HG03442 (cell line): ENCODE measurements at regions not wholly inside any gene's neighbourhood (a gene's known extent, or its start where the extent isn't known, plus 50 kb on each side); places are given as distances from the start of the nearest gene placed in this dataset.

Source experiments
- ATAC-seq: cut with Tn5 transposase; IDR thresholded peaks from one replicate; pipeline ENCODE4 v1.9.1; 2021; ENCODE audit warnings: mild to moderate bottlenecking, moderate library complexity; ENCODE audit not compliant: unreplicated experiment

DNA sequence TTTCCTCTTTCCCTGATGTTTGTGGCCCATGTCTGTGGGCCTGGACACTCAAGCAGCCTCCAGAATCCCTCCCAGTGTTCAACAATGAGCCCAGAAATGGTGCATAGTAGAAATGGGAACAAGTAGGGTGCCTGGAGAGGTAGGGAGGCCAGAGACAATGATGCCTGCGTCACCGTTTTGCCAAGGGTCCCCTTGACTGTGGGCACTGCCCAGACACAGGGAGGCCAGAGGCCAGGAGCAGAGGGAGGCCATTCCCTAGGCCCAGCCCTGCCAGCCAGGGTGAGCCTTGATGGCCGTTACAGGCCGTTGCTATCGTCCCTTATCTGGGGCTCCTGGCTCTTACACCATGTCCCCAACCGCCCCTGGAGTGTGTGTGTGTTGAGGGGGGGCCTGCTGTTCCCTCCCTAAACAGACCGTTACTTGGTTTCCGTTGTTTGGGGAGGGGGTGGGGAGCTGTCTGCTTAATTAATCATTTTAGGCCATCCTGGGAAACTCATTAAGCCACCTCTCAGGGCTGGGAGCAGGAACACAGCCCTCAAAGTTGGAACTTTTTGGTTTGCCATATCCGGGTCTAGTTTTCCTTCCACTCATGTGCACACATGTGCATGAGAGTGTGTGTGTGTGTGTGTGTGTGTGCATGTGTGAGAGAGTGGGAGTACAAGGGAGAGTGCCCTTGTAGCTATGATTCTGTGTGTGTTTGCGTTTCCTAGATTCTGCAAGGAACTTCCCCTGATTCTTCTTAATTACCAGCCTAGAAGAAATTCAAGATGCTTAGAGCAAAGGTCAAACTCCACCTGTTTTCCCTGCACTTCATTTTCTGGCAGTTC lies 135.2 kb upstream of the HAAO start:
- no peak for ATAC-seq

DNA sequence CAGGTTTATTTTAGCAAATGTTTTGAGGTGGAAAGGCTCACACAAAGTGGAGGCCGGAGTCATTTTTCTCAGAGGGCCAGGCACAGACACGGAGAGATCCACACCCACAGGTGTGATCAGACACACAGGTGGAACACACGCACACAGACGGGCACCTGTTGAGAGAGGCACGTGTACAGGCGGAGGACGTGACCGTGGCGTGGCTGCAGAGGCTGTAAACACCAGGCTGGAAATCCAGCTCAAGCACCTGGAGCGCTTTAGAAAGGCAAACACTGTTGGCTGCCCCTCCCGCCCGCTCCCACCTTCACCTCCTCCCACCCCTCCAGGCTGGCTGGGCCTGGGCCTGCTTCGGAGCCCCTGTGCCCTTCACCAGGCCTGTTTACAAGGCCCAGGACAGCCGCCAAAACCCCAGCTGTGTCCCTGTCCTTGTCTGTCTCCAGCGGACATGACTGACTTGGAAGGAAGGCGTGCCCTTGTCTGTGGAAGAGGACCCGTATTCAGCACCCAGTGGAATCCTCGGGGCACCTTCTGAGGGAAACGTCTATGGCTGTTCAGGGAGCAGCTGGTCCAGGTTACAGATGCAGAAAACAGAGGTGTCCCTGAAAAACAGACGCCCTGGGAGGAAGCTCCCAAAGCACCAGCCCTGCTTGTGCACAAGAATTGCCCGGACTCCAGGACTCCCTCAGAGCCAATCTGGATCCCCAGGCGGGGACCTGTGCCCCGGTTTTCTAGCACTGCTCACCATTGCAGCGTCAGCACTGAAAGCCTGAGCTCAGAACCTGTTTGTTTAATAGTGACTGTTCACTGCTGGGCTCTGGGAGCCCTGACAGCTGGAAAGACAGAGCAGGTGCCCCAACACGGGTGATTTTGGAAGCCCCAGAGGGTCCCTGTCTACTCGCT lies 134.3 kb upstream of the HAAO start:
- ATAC-seq = no peak

DNA sequence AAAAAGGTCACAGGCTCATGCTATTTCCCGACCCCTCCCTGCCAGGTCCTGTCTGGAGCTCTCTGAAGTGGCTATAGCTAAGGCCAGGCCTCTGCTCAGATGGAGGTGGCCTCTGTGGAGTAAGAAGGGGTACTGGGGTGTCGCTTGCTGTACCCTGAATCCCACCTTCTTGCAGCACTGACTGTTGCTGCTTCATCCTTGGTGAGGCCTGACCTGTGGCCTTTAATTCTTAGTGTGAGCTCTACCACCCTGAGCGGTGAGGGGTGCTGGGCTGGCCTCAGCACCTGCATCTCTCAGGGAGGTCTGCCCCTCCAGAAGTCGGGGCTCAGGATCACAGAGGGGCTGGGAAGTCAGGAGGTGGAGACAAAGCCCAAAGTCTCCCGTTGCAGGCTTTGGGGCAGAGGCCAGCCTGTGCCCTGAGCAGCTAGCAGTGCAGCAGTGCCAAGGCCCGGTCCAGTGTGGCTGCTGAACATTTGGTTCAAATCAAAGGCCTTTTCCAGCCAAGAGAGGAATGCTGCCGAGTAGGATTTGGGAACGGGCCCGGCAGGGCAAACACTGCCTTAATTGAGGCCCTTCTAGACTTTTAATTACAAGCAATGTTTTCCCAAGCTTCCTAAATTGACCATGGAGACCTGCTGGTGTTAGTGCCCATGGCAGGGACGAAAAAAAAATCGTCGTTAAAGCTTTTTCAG lies 133.5 kb upstream of the HAAO start:
- ATAC-seq = no peak

DNA sequence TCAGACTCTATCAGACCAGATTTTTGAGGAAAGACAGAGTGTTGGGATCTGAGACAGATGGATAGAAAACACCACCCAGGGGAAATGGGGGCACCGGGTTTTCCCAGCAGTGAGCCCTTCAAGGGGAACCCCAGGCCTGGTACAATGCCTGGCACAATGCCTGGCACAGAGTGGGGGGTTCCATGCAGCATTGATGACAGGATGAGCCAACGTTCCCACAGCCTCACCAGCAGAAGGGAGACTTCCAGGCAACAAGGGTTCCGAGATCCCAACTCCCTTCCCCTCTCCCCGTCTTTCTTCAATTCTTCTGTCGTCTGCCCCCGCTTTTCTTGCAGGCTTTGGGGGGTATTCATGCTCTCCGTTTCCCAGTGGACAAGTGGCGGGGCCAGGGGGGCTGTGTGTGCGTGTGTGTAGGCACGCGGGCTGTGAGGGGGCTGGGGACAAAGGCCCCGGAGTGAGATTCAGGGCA lies 132.1 kb upstream of the HAAO start:
- ATAC-seq = no peak

DNA sequence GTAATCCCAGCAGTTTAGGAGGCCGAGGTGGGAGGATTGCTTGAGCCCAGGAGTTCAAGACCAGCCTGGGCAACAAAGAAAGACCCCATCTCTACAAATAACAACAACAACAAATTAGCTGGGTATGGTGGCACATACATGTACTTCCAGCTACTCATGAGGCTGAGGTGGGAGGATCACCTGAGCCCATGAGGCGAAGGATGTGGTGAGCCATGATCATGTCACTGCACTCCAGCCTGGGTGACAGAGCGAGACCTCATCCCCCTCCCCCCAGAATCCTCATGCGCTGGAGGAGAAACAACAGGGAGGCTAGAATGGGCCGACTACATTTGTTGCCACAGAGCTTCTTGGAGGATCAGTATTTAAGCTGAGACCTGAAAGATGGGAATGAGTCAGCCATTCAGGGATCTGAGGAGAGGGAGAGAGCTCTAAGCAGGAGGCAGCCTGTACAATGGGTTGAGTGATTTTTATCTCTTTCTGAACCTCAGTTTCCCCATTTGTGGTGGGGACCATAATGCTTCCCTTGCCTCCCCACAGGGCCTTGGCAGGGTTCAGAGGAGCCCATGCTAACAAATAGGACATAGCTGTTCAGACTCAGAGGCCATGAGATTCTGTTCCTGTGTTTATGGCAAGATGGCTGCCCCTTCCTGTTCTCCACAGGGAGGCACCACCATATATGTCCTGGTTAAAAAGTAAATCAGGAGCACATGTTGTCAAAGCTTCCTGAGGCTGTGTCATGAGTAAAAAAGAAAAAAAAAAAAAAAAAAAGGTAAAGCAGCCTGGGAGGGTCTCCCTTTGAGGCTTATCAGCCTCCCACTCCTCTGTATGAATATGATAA lies 131.4 kb upstream of the HAAO start:
- ATAC-seq = no peak

DNA sequence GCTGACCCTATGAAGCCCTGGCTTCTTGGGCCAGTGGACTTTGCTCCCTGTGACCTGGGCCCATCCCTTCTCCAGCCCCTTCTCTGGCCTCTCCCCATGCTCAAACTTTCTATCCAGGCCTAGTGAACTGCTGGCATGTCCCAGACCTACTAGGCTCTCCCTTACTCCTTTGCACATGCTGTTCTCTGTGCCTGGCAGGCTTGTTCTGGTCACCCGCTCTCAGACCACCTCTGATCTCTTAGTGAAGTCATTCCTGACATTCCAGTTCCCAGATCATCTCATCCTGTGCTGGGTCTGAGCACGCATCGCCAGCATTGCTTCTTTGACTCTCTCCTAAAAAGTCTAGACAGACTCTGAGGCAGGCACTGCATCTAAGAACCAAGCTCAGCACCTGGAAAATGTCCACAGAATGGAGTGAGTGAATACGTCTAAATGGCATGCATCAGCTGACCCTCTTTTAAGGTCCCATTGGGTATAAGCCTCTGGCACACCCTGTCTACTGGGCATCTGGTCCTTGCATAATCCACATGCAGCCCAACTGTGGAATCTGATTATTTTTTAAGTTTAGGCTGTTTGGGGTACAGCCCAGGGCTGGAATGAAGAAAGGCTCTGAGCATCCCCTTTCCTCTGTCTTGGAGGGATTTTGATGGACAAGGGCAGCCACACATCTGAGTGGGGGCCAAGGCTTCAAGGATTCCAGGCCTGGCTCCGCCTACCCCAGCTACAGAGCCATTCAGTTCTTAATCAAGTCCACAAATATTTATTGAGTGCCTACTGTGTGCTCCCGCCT lies 130.6 kb upstream of the HAAO start:
- ATAC-seq = no peak

DNA sequence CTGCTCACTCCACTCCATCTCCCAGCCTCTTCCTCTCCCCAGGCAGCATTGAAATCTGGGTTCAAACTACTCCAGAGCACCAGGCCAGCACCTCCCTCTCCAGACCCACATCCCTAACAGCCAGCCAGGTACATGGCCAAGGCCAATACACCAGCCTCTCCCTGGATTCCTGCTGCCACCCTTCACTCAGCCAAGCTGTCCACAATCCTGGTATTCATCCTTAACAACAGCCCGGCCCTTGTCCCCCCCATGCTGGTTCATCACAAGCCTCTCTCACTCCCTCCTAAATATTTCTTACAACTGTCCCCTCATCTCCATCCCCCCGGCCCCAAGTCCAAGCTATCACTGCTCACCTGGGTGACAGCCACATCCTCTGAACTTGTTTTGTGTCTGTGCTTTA lies 129.9 kb upstream of the HAAO start:
- no peak for ATAC-seq

DNA sequence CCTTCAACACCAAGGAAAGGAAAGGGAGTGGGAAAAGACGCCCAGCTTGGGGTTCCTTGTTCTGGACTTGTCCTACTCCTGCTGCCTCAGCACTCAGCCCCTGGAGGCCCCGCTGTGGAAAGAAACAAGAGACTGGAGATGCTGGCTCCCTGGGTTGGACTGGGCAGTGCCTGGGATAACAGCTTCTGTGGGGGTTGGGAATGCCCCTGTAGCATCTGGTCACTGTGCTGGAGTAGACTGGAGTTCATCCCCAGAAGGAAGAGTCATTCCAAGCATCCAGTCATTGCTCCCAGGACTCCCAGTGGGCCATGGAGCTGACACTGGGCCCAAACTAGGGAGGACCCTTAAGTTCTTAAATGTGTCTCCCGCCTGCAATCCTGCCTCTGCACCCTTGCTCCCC lies 129.3 kb upstream of the HAAO start:
- no peak for ATAC-seq

DNA sequence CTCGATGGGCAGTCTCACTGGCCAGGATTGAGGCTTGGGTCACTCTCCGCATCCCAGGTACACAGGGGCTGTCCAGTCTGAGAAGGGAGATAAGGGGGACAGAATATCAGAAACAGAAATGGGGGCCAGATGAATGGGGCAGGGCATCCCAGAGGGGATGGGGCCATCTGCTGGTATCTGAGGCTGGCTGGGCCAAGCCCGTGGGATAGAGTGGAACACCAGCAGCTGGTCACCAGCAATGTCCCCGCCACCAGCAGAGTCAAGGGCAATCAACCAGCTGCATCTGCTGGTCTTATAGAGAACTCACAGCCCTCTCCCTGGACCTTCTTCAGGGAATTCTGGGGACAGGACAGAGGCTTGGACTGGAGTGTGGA lies 128.8 kb upstream of the HAAO start:
- no peak for ATAC-seq

DNA sequence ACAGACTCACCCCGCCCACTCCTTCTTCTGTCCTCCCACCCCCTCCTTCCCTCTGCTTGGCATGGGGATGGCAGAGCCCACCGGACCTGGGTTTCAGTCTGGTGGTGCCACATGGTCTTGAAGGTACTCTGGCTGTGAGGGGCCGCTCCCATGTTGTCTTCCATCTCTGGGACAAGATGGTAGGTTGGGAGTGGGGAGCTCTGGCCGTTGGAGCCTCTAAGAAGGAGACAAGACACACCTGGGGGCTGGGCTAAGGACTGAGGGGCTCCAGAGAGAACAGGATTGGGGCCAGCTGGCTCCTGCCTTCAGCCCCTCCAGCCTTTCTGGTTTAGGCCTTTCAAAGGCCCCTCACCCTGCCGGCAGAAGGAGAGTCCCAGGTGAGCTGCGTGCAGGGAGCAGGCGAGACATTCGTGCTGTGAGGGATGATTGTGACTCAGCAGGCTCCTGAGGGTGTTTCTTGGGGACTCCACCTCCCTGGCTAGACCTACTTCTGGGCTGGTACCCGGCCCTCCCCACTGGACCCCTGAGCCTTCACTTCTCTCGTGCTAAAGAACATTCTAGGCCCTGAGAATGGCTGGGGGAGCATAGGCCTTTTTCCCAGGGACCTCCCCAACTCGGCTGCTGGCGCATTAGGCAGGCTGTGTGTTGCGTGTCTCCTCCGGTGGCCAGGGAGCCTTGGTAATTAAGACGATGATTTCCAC lies 128.2 kb upstream of the HAAO start:
- ATAC-seq = no peak

DNA sequence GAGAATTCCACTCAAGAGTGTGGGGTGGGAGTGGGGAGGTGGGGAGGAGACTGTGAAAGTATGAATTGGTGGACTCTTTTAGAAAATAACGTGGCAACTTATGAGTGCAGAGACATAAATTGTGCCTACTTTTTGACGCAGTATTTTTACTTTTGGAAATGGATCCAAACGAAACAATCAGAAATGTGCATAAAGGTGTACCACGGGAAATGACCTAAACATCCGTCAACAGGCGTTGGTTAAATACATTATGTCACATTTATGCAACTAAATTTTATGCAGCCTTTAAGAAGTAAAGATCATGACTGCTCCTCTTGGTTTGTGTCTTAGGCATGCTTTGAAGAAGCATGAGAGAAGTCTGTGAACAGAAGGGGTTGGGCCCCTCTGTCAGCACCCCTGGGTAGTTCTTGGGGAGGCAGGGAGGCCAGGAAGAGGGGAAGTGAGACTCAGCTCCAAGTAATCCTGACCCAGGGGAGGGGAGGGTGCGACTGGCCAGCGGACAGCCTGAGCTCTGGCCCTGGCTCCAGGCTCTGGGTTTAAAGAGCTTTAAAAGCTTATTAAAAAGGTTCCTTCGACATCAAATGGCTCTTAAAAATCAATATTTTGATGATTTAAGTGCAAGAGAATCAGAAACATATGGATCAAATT lies 126.4 kb upstream of the HAAO start:
- no peak for ATAC-seq

DNA sequence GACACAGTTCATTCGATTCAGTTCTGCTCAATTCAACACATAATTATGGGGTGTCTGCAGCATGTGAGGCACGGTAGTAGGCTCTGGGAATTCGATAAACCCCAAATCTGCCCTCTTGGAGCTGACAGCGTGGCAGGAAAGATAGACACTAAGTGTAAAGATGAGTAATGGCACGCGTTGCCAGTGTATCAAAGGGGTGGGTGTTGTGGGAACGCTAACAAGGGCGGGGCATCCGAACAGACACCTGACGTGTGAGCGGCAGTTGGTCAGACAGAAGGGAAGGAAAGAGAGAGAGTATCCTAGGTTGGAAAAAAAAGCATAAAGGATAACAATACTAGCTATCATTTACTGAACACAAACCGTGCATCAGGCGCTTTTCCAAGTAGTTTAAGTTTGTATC lies 125.7 kb upstream of the HAAO start:
- no peak for ATAC-seq

DNA sequence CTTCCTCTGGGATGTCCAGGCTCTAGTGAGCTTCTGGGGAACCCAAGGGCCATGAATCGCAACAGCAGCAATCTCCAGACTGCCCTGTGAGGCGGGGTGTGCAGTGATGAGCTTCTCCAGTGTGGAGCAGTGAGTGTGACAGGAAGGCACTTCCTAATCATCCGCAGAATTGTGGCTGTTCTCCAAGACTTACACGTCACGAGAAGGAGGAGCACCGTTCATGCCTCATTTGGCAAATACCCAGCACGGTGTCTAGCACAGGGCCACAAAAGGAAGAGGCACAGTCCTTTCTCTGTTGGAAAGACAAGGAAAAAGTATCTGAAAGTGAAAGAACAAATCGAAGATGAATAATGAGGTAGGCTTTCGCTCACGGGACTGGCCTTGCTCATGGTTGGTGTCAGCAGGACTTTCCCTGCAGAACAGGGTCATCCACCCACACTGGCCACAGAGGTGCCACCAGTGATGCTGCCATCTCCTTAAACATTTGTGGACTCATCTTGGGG lies 125.1 kb upstream of the HAAO start:
- ATAC-seq = peak; percentile 45

DNA sequence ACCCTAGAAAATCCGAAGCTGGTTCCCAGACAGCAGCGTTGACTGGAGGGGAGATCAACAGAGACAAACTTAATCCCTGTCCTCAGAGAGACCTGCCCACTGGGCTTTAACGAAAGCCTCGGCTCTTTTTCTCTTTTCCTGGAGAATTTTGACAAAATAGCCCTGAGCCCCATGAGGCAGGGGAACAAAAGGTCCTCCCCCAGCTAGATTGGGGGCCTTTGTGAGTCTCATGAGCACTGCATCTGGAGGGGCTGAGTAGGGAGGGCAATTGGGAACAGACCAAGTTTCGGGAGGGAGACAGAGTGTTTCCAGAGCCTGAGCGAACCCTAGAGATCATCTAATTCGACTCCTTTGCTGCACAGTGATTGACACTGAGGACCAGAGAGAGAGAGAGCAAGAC lies 123.9 kb upstream of the HAAO start:
- ATAC-seq = no peak

DNA sequence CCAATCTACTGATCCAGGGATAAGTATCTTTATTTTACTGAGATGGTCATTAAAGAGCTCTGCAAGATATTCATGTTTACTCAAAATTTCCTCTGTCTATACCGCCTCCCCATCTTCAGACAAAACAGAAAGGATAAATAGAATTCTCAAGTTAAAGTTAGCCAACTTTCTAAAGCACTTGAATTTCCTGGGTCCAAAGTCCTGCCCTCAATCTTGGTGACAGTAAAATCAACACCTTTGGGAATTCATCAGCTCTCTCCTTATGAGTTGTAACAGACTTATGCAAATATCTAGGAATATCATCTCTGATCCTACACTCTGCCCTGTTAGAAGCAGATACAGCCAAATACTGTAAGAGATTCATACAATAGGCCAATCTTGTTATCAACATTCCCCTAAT lies 122.5 kb upstream of the HAAO start:
- ATAC-seq = no peak

DNA sequence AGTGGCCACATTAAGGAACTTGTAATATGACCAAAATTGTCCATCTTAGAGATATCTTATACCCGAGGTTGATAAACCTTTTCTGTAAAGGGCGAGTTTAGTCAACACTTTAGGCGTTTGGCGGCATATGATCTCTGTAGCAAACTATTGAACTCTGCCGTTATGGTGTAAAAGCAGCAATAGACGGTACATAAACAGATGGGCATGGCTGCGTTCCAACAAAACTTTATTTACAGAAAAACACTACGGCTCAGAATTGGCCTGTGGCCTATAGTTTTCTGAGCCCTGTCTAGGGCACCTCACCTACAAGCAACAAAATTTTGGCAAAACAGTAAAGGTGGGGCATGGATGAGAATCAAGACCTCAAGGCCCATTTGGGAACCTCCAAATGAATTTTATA lies 121.9 kb upstream of the HAAO start:
- no peak for ATAC-seq

DNA sequence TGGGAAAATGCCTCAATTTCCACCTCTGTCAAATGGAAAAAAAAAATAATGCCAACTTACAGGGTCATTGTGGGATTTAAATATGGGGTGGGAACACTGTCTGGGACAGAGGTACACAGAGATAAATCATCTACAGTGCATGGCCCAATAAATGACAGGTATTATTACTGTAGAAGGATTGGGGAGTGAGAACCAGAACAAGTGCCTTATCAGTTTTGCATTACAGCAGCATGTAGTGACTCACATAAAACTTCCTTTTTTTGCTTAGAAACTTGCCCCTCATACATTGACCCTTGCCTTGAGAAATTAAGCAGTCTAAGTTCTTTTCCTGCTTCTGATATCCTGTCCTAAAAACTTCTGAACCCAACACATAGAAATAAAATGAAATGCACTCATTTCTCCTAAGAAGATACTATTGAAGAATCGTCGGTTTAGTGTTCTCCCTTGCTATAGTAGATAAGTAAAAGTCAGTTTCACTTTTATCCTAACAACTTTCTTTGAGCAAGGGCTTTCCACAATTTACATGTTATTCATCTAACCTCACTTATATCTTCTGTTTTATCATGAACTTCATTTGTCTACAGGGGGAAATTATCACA lies 121.0 kb upstream of the HAAO start:
- ATAC-seq = no peak
